ENCODE measurements at regions not wholly inside any gene's neighbourhood (a gene's known extent, or its start where the extent isn't known, plus 50 kb on each side); places are given as distances from the start of the nearest gene placed in this dataset.

- intact Hi-C loops (cut with DNase I): no loop called here
- no peak for ATAC-seq (ENCODE audit: poor library complexity)
- no peak for DNase-seq
Measured at GRCh38 chr3:99407257-99407656, 231.1 kb upstream of the COL8A1 start.

- intact Hi-C loops (cut with DNase I): no loop called here
- ATAC-seq (ENCODE audit: poor library complexity) (no peak), DNase-seq (no peak)
Measured at GRCh38 chr3:99402755-99403154, 235.6 kb upstream of the COL8A1 start.

GRCh38 chr3:99400352-99400751, 238.0 kb upstream of the COL8A1 start:
- ATAC-seq (ENCODE audit: poor library complexity) (no peak), DNase-seq (no peak)
- intact Hi-C loops (cut with DNase I): no loop called here

- intact Hi-C loops (cut with DNase I): no loop called here
- DNase-seq: no peak
- no peak for ATAC-seq (ENCODE audit: poor library complexity)
Measured at GRCh38 chr3:99396651-99397275, 241.6 kb upstream of the COL8A1 start.

GRCh38 chr3:99394831-99395778, 243.3 kb upstream of the COL8A1 start:
- intact Hi-C loops (cut with DNase I): no loop called here
- ATAC-seq (ENCODE audit: poor library complexity) (no peak), DNase-seq (no peak)

- ATAC-seq (ENCODE audit: poor library complexity): no peak
- intact Hi-C loops (cut with DNase I): no loop called here
- DNase-seq: no peak
Measured at GRCh38 chr3:99393961-99394360, 244.4 kb upstream of the COL8A1 start.

- ATAC-seq (ENCODE audit: poor library complexity): no peak
- no peak for DNase-seq
- intact Hi-C loops (cut with DNase I): no loop called here
Measured at GRCh38 chr3:99388780-99389179, 249.6 kb upstream of the COL8A1 start.

GRCh38 chr3:99384596-99384995, 253.8 kb upstream of the COL8A1 start:
- intact Hi-C loops (cut with DNase I): no loop called here
- DNase-seq (no peak), ATAC-seq (ENCODE audit: poor library complexity) (no peak)

- ATAC-seq (ENCODE audit: poor library complexity) (no peak), DNase-seq (peak; percentile 15)
Measured at GRCh38 chr3:99376926-99377325, 261.5 kb upstream of the COL8A1 start.

GRCh38 chr3:99373846-99374210, 264.6 kb upstream of the COL8A1 start:
- ATAC-seq (ENCODE audit: poor library complexity): no peak
- intact Hi-C loops (cut with DNase I): no loop called here

More at GRCh38 chr3:99376926-99377325, 261.5 kb upstream of the COL8A1 start:
- intact Hi-C loops (cut with DNase I): no loop called here

GRCh38 chr3:99373088-99373845, 265.1 kb upstream of the COL8A1 start:
- intact Hi-C loops (cut with DNase I): no loop called here
- ATAC-seq (ENCODE audit: poor library complexity): no peak
- no peak for DNase-seq

More at GRCh38 chr3:99373846-99374210, 264.6 kb upstream of the COL8A1 start:
- no peak for DNase-seq

GRCh38 chr3:99366663-99367429, 271.5 kb upstream of the COL8A1 start:
- ATAC-seq (ENCODE audit: poor library complexity) (no peak), DNase-seq (no peak)
- intact Hi-C loops (cut with DNase I): no loop called here

GRCh38 chr3:99365979-99366378, 272.4 kb upstream of the COL8A1 start:
- DNase-seq (no peak), ATAC-seq (ENCODE audit: poor library complexity) (no peak)
- intact Hi-C loops (cut with DNase I): no loop called here

GRCh38 chr3:99365396-99365795, 273.0 kb upstream of the COL8A1 start:
- intact Hi-C loops (cut with DNase I): no loop called here
- DNase-seq (no peak), ATAC-seq (ENCODE audit: poor library complexity) (no peak)

- ATAC-seq (ENCODE audit: poor library complexity): no peak
- intact Hi-C loops (cut with DNase I): no loop called here
- no peak for DNase-seq
Measured at GRCh38 chr3:99357131-99357530, 281.3 kb upstream of the COL8A1 start.

GRCh38 chr3:99356696-99357095, 281.7 kb upstream of the COL8A1 start:
- ATAC-seq (ENCODE audit: poor library complexity): no peak
- DNase-seq: no peak
- intact Hi-C loops (cut with DNase I): no loop called here

- DNase-seq: peak; percentile 13
- intact Hi-C loops (cut with DNase I): no loop called here
- no peak for ATAC-seq (ENCODE audit: poor library complexity)
Measured at GRCh38 chr3:99355465-99355864, 282.9 kb upstream of the COL8A1 start.

- DNase-seq (no peak), ATAC-seq (ENCODE audit: poor library complexity) (no peak)
- intact Hi-C loops (cut with DNase I): no loop called here
Measured at GRCh38 chr3:99352811-99353210, 285.6 kb upstream of the COL8A1 start.

GRCh38 chr3:99351122-99351521, 287.3 kb upstream of the COL8A1 start:
- DNase-seq (no peak), ATAC-seq (ENCODE audit: poor library complexity) (no peak)
- intact Hi-C loops (cut with DNase I): no loop called here
